K562 (cell line): ENCODE measurements at regions not wholly inside any gene's neighbourhood (a gene's known extent, or its start where the extent isn't known, plus 50 kb on each side); places are given as distances from the start of the nearest gene placed in this dataset.

ENCODE experiments used
- ATAC-seq: fragments of 200-7000 bp; cut with Tn5 transposase; 3 replicates; pipeline ENCODE4 v1.9.1; 2020; ENCODE audit warnings: moderate library complexity
- BruUV-seq: library from RNA; stranded (reverse); fragments of 400-500 nt; replicated peaks from 2 replicates; lab custom pipeline; 2021; lab: Mats Ljungman, UMichigan
- CTCF ChIA-PET: fragments of 300-600 bp; formaldehyde crosslinking; extraction: SDS; loops from one replicate; lab custom pipeline; 2021; ENCODE audit warnings: low intra/inter-chr PET ratio; lab: Yijun Ruan, JAX
- POLR2A ChIA-PET: fragments of 300-600, 350-650 bp; sonication (Branson Sonifier 250); formaldehyde crosslinking; extraction: SDS; loops from one replicate; lab custom pipeline; 2021; ENCODE audit warnings: antibody characterized with exemption, inconsistent platforms; lab: Yijun Ruan, JAX
- DNase-seq, 4 experiments: peaks; one replicate each; pipeline versions ENCODE4 v3.0.0 to v3.0.0-alpha.2; 2011 to 2018; ENCODE audit warnings: low spot score in 3 of 4, mixed read lengths in 3 of 4; ENCODE audit errors: extremely low read depth in 1 of 4
- FAIRE-seq: peaks from 2 replicates; lab custom pipeline; 2011; peaks lifted over from hg19 to GRCh38; lab: Jason Lieb, UNC
- H2AFZ ChIP-seq: 2 replicates; pipeline ENCODE4 v1.6.0; 2011; ENCODE audit warnings: low read depth, low read length, control low read depth, inconsistent platforms
- H3K27ac ChIP-seq: fragments of 200-600 bp; 3 replicates; pipeline ENCODE4 v1.8.0; 2011; ENCODE audit warnings: low read depth, mild to moderate bottlenecking, control low read depth, inconsistent platforms, low read length, moderate library complexity, mixed read lengths; ENCODE audit errors: extremely low read depth
- H3K27me3 ChIP-seq, 2 experiments: fragments of 300-600 bp in 1 of 2; 2 replicates in 1 of 2; 3 replicates in 1 of 2; pipeline versions ENCODE4 v1.6.0 to v1.8.0; 2011; ENCODE audit warnings: inconsistent platforms in 2 of 2, low read length in 2 of 2, mild to moderate bottlenecking in 1 of 2, mixed read lengths in 1 of 2, moderate library complexity in 1 of 2; ENCODE audit not compliant: control insufficient read depth in 2 of 2, insufficient read depth in 2 of 2
- H3K36me3 ChIP-seq: fragments of 300-600 bp; 3 replicates; pipeline ENCODE4 v1.8.0; 2011; ENCODE audit warnings: mild to moderate bottlenecking, low read length, inconsistent platforms; ENCODE audit not compliant: control insufficient read depth, insufficient read depth
- H3K4me1 ChIP-seq, 2 experiments: fragments of 200-600 bp in 1 of 2; replicated peaks in 1 of 2; 2 replicates in 1 of 2; 3 replicates in 1 of 2; pipeline versions ENCODE4 v1.5.1 to v1.8.0; 2011; ENCODE audit warnings: inconsistent platforms in 2 of 2, low read length in 2 of 2, mild to moderate bottlenecking in 1 of 2, mixed read lengths in 1 of 2, moderate library complexity in 1 of 2; ENCODE audit not compliant: control insufficient read depth in 2 of 2, insufficient read depth in 2 of 2
- H3K4me2 ChIP-seq: 2 replicates; pipeline ENCODE4 v1.6.1; 2011; ENCODE audit warnings: low read length, control low read depth, inconsistent platforms, mixed read lengths; ENCODE audit not compliant: insufficient read depth
- H3K4me3 ChIP-seq: fragments of 200-600 bp; sonication (generic), shearing (Covaris generic); 2 replicates; pipeline ENCODE4 v1.5.1; 2016; ENCODE audit warnings: control low read depth, inconsistent platforms
- H3K79me2 ChIP-seq: fragments of 200-600 bp; 3 replicates; pipeline ENCODE4 v1.8.0; 2011; ENCODE audit warnings: low read length, inconsistent platforms; ENCODE audit not compliant: control insufficient read depth, insufficient read depth
- H3K9ac ChIP-seq, 2 experiments: 2 replicates each; pipeline versions ENCODE4 v1.6.0 to v1.6.1; 2011; ENCODE audit warnings: low read depth in 2 of 2, low read length in 2 of 2, control low read depth in 1 of 2, inconsistent platforms in 1 of 2, mild to moderate bottlenecking in 1 of 2, mixed read lengths in 1 of 2; ENCODE audit not compliant: insufficient read depth in 1 of 2
- H3K9me1 ChIP-seq: one replicate; pipeline ENCODE4 v1.6.0; 2011; ENCODE audit warnings: inconsistent platforms, mild to moderate bottlenecking, low read length, moderate library complexity; ENCODE audit not compliant: control insufficient read depth, insufficient read depth
- H3K9me3 ChIP-seq: replicated peaks from 2 replicates; pipeline ENCODE4 v1.5.1; 2011; ENCODE audit warnings: low read depth, low read length, inconsistent platforms; ENCODE audit not compliant: control insufficient read depth, insufficient read depth
- H4K20me1 ChIP-seq: replicated peaks from 2 replicates; pipeline ENCODE4 v1.6.1; 2011; ENCODE audit warnings: low read length, inconsistent platforms, mixed read lengths; ENCODE audit not compliant: control insufficient read depth, insufficient read depth
- BCOR ChIP-seq: fragments of 450-650 bp; IDR thresholded peaks from 2 replicates; pipeline ENCODE4 v1.6.1; 2016
- CHD1 ChIP-seq: fragments of 200-600 bp; sonication (generic); IDR thresholded peaks from one replicate; pipeline ENCODE4 v1.6.1; 2012; ENCODE audit warnings: mild to moderate bottlenecking, moderate library complexity, low read length, inconsistent platforms
- ETV1 ChIP-seq: fragments of 450-650 bp; conservative IDR thresholded peaks from 2 replicates; pipeline ENCODE4 v1.6.1; 2016; ENCODE audit warnings: missing genetic modification characterization, control low read depth, low read depth, missing compliant biosample characterization
- FOS ChIP-seq: IDR thresholded peaks from 3 replicates; pipeline ENCODE4 v1.6.1; 2011; ENCODE audit not compliant: insufficient read length; ENCODE audit errors: extremely low read depth
- POLR2G ChIP-seq: fragments of 200-400 bp; formaldehyde crosslinking; IDR thresholded peaks from 2 replicates; pipeline ENCODE4 v1.6.1; 2017; ENCODE audit warnings: low read depth, mild to moderate bottlenecking, antibody characterized with exemption, low read length, moderate library complexity
- ZEB2 ChIP-seq: fragments of 450-650 bp; IDR thresholded peaks from 2 replicates; pipeline ENCODE4 v1.6.1; 2016
- ZNF347 ChIP-seq: fragments of 450-650 bp; formaldehyde crosslinking; IDR thresholded peaks from 2 replicates; pipeline ENCODE4 v1.4.0; 2020; ENCODE audit warnings: low read depth, mild to moderate bottlenecking, moderate library complexity
- ZZZ3 ChIP-seq: fragments of 450-650 bp; IDR thresholded peaks from 2 replicates; pipeline ENCODE4 v1.6.1; 2016; ENCODE audit warnings: antibody characterized with exemption, mild to moderate bottlenecking, moderate library complexity
- in situ Hi-C: fragments of 300-500 bp; cut with MboI; formaldehyde crosslinking; loops from 4 replicates; pipeline ENCODE4 v1.15.0; 2018; ENCODE audit warnings: inconsistent platforms, mixed read lengths
- intact Hi-C: fragments of 100-400 bp; cut with micrococcal nuclease; formaldehyde crosslinking; loops from 2 replicates; pipeline ENCODE4 v1.14.2; 2022
- TF ChIP-seq, protein P1 (sequence below): fragments of 450-650 bp; formaldehyde crosslinking; conservative IDR thresholded peaks from 2 replicates; pipeline ENCODE4 v1.4.0; 2022; ENCODE audit warnings: mild to moderate bottlenecking, missing genetic modification characterization
- TF ChIP-seq, protein P2 (sequence below): sonication (generic); formaldehyde crosslinking; IDR thresholded peaks from 2 replicates; pipeline ENCODE4 v1.8.0; 2022; ENCODE audit warnings: mild to moderate bottlenecking, low read depth, missing genetic modification reagents
- TF ChIP-seq, protein P3 (sequence below): fragments of 250-450 bp; sonication (Bioruptor Pico); IDR thresholded peaks from 2 replicates; pipeline ENCODE4 v1.8.0; 2022; ENCODE audit warnings: inconsistent platforms
- TF ChIP-seq, protein P4 (sequence below): fragments of 150-350 bp; IDR thresholded peaks from 2 replicates; pipeline ENCODE4 v1.6.1; 2014; ENCODE audit warnings: low read depth, mild to moderate bottlenecking, low read length, borderline replicate concordance

DNA sequence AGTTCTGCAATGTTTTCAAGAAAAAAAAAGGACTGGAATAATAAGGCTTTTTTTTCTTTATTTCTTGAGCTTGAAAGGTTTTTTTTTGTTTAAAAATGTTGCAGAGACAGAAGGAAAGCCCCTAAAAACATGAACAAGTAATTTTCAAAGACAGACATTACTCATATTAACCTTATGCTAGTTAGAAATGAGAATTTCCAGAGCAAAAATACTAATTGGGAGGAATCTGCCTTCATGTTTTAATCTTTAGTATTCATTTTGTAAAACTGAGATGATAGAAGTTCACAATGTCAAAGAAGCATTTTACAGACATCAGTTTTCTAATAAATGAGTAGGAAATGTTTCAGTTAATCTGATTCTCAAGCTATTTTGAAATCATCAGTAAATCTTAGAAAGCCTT, 1805.3 kb downstream of the PCDH7 start:
- POLR2A ChIA-PET = no interaction called here
- H3K9me3 ChIP-seq = no peaks in the 10 kb centered on the region
- H3K4me2 ChIP-seq = no peak overlapping the region
- no peak overlapping the region for H3K4me3 ChIP-seq
- H3K4me1 ChIP-seq = no peaks in the 10 kb centered on the region
- H4K20me1 ChIP-seq = no peaks in the 10 kb centered on the region
- ATAC-seq (no peak), DNase-seq (no peak), FAIRE-seq (no peak)
- no peaks in the 10 kb centered on the region for H3K9me1 ChIP-seq
- in situ Hi-C loops = no loop called here
- H2AFZ ChIP-seq = no peak overlapping the region
- H3K79me2 ChIP-seq = no peaks in the 10 kb centered on the region
- H3K27ac ChIP-seq = no peak overlapping the region
- TF ChIP-seq ZZZ3 (no peak), ETV1 (tag) (no peak), ZNF347 (no peak), BCOR (no peak), CHD1 (no peak), ZEB2 (no peak), POLR2G (no peak), FOS (no peak)
- TF ChIP-seq, protein P1, sequence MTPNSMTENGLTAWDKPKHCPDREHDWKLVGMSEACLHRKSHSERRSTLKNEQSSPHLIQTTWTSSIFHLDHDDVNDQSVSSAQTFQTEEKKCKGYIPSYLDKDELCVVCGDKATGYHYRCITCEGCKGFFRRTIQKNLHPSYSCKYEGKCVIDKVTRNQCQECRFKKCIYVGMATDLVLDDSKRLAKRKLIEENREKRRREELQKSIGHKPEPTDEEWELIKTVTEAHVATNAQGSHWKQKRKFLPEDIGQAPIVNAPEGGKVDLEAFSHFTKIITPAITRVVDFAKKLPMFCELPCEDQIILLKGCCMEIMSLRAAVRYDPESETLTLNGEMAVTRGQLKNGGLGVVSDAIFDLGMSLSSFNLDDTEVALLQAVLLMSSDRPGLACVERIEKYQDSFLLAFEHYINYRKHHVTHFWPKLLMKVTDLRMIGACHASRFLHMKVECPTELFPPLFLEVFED = no peak
- TF ChIP-seq, protein P2, sequence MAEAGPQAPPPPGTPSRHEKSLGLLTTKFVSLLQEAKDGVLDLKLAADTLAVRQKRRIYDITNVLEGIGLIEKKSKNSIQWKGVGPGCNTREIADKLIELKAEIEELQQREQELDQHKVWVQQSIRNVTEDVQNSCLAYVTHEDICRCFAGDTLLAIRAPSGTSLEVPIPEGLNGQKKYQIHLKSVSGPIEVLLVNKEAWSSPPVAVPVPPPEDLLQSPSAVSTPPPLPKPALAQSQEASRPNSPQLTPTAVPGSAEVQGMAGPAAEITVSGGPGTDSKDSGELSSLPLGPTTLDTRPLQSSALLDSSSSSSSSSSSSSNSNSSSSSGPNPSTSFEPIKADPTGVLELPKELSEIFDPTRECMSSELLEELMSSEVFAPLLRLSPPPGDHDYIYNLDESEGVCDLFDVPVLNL (CRISPR knock-in tag) = no peak
- TF ChIP-seq, protein P3, sequence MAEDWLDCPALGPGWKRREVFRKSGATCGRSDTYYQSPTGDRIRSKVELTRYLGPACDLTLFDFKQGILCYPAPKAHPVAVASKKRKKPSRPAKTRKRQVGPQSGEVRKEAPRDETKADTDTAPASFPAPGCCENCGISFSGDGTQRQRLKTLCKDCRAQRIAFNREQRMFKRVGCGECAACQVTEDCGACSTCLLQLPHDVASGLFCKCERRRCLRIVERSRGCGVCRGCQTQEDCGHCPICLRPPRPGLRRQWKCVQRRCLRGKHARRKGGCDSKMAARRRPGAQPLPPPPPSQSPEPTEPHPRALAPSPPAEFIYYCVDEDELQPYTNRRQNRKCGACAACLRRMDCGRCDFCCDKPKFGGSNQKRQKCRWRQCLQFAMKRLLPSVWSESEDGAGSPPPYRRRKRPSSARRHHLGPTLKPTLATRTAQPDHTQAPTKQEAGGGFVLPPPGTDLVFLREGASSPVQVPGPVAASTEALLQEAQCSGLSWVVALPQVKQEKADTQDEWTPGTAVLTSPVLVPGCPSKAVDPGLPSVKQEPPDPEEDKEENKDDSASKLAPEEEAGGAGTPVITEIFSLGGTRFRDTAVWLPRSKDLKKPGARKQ (CRISPR knock-in tag) = no peak
- TF ChIP-seq, protein P4, sequence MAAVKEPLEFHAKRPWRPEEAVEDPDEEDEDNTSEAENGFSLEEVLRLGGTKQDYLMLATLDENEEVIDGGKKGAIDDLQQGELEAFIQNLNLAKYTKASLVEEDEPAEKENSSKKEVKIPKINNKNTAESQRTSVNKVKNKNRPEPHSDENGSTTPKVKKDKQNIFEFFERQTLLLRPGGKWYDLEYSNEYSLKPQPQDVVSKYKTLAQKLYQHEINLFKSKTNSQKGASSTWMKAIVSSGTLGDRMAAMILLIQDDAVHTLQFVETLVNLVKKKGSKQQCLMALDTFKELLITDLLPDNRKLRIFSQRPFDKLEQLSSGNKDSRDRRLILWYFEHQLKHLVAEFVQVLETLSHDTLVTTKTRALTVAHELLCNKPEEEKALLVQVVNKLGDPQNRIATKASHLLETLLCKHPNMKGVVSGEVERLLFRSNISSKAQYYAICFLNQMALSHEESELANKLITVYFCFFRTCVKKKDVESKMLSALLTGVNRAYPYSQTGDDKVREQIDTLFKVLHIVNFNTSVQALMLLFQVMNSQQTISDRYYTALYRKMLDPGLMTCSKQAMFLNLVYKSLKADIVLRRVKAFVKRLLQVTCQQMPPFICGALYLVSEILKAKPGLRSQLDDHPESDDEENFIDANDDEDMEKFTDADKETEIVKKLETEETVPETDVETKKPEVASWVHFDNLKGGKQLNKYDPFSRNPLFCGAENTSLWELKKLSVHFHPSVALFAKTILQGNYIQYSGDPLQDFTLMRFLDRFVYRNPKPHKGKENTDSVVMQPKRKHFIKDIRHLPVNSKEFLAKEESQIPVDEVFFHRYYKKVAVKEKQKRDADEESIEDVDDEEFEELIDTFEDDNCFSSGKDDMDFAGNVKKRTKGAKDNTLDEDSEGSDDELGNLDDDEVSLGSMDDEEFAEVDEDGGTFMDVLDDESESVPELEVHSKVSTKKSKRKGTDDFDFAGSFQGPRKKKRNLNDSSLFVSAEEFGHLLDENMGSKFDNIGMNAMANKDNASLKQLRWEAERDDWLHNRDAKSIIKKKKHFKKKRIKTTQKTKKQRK = no peak
- H3K9ac ChIP-seq = no peak overlapping the region
- intact Hi-C loops = no loop called here
- CTCF ChIA-PET = no interaction called here
- H3K27me3 ChIP-seq = no peaks in the 10 kb centered on the region
- H3K36me3 ChIP-seq = no peaks in the 10 kb centered on the region
- BruUV-seq = no TSS peak
